SK-N-SH (cell line): ENCODE measurements at regions not wholly inside any gene's neighbourhood (a gene's known extent, or its start where the extent isn't known, plus 50 kb on each side); places are given as distances from the start of the nearest gene placed in this dataset.

Experiments used
- CTCF ChIA-PET: fragments of 300-600, 350-600 bp; formaldehyde crosslinking; extraction: SDS; loops from one replicate; lab custom pipeline; 2021; lab: Yijun Ruan, JAX
- POLR2A ChIA-PET: fragments of 350-600 bp; sonication (Branson Sonifier 250); formaldehyde crosslinking; extraction: SDS; loops from one replicate; lab custom pipeline; 2020; ENCODE audit warnings: antibody characterized with exemption, inconsistent platforms; lab: Yijun Ruan, JAX
- DNase-seq: peaks from one replicate; pipeline ENCODE4 v3.0.0; 2012
- H2AFZ ChIP-seq: fragments of 200-600 bp; sonication (generic); 2 replicates; pipeline ENCODE4 v1.8.1; 2016; ENCODE audit warnings: antibody characterized with exemption, mild to moderate bottlenecking, low read depth
- H3F3A ChIP-seq: fragments of 200-600 bp; sonication (generic); replicated peaks from 2 replicates; pipeline ENCODE3; 2016; ENCODE audit warnings: antibody characterized with exemption, mild to moderate bottlenecking; ENCODE audit not compliant: insufficient read depth
- H3K27ac ChIP-seq, 2 experiments: fragments of 200-500 bp in 1 of 2; fragments of 200-600 bp in 1 of 2; sonication (Bioruptor generic) in 1 of 2; sonication (generic), shearing (Covaris generic) in 1 of 2; 2 replicates each; pipeline versions ENCODE4 v1.5.1 to v1.6.1; 2014 to 2016; ENCODE audit warnings: low read depth in 2 of 2, inconsistent platforms in 1 of 2, low read length in 1 of 2, mild to moderate bottlenecking in 1 of 2, mixed read lengths in 1 of 2
- H3K27me3 ChIP-seq: fragments of 200-600 bp; sonication (generic), shearing (Covaris generic); 2 replicates; pipeline ENCODE4 v1.6.1; 2016; ENCODE audit warnings: mixed run types; ENCODE audit not compliant: insufficient read depth
- H3K36me3 ChIP-seq, 2 experiments: fragments of 200-500 bp in 1 of 2; fragments of 200-600 bp in 1 of 2; sonication (Bioruptor generic) in 1 of 2; sonication (generic) in 1 of 2; replicated peaks in 1 of 2; 2 replicates each; pipeline versions ENCODE3 to v1.5.1; 2014 to 2016; ENCODE audit warnings: low read length in 1 of 2, mild to moderate bottlenecking in 1 of 2; ENCODE audit not compliant: insufficient read depth in 2 of 2, control insufficient read depth in 1 of 2
- H3K4me1 ChIP-seq, 2 experiments: fragments of 200-500 bp in 1 of 2; fragments of 200-600 bp in 1 of 2; sonication (Bioruptor generic) in 1 of 2; sonication (generic), shearing (Covaris generic) in 1 of 2; 2 replicates each; pipeline versions ENCODE4 v1.5.1 to v1.6.1; 2014 to 2016; ENCODE audit warnings: low read depth in 1 of 2, low read length in 1 of 2, mixed run types in 1 of 2; ENCODE audit not compliant: insufficient read depth in 2 of 2, control insufficient read depth in 1 of 2
- H3K4me2 ChIP-seq: fragments of 200-600 bp; sonication (generic), shearing (Covaris generic); 2 replicates; pipeline ENCODE4 v1.6.1; 2017; ENCODE audit warnings: mixed run types
- H3K4me3 ChIP-seq, 2 experiments: fragments of 200-500 bp in 1 of 2; fragments of 200-600 bp in 1 of 2; sonication (Bioruptor generic) in 1 of 2; sonication (generic), shearing (Covaris generic) in 1 of 2; 2 replicates each; pipeline versions ENCODE4 v1.5.1 to v1.8.1; 2014 to 2016; ENCODE audit warnings: low read depth in 2 of 2, inconsistent platforms in 1 of 2, low read length in 1 of 2, mild to moderate bottlenecking in 1 of 2, mixed read lengths in 1 of 2, moderate library complexity in 1 of 2
- H3K79me2 ChIP-seq: fragments of 200-600 bp; sonication (generic); 2 replicates; pipeline ENCODE4 v1.8.1; 2017; ENCODE audit warnings: mild to moderate bottlenecking; ENCODE audit not compliant: insufficient read depth
- H3K9ac ChIP-seq: fragments of 200-600 bp; sonication (generic); 2 replicates; pipeline ENCODE4 v1.6.1; 2017; ENCODE audit warnings: mixed run types
- H3K9me2 ChIP-seq: fragments of 200-600 bp; sonication (generic); 2 replicates; pipeline ENCODE4 v1.6.1; 2017; ENCODE audit warnings: mixed run types
- H3K9me3 ChIP-seq: fragments of 200-600 bp; sonication (generic); 2 replicates; pipeline ENCODE4 v1.6.1; 2017; ENCODE audit warnings: mixed run types, mild to moderate bottlenecking, moderate library complexity
- H4K20me1 ChIP-seq: fragments of 200-600 bp; sonication (generic); 2 replicates; pipeline ENCODE4 v1.6.1; 2017; ENCODE audit warnings: mild to moderate bottlenecking, mixed run types; ENCODE audit not compliant: insufficient read depth
- FOSL2 ChIP-seq: IDR thresholded peaks from 2 replicates; pipeline ENCODE4 v1.4.0; 2012; ENCODE audit warnings: low read depth, mild to moderate bottlenecking, moderate library complexity, borderline replicate concordance
- IRF3 ChIP-seq: fragments of 150-350 bp; IDR thresholded peaks from 2 replicates; pipeline ENCODE4 v1.6.1; 2016; ENCODE audit warnings: mild to moderate bottlenecking, low read depth, low read length
- RAD21 ChIP-seq: IDR thresholded peaks from 2 replicates; pipeline ENCODE4 v1.6.1; 2012; ENCODE audit warnings: mild to moderate bottlenecking, low read length
- TAF1 ChIP-seq: IDR thresholded peaks from 2 replicates; pipeline ENCODE4 v1.6.1; 2012; ENCODE audit warnings: low read depth, mild to moderate bottlenecking, low read length, moderate library complexity, borderline replicate concordance
- TCF12 ChIP-seq: IDR thresholded peaks from 2 replicates; pipeline ENCODE4 v1.4.0; 2012
- TEAD4 ChIP-seq: IDR thresholded peaks from 2 replicates; pipeline ENCODE4 v1.4.0; 2012; ENCODE audit warnings: mild to moderate bottlenecking, borderline replicate concordance; ENCODE audit not compliant: insufficient read depth
- WGBS: methylation state at CpG from one replicate; pipeline ENCODE4 v1.1.6; 2017; ENCODE audit warnings: low lambda C conversion rate; 5-methylcytosine and 5-hydroxymethylcytosine counted together
- TF ChIP-seq, protein P1 (sequence below): fragments of 150-350 bp; IDR thresholded peaks from 2 replicates; pipeline ENCODE4 v1.6.1; 2017; ENCODE audit warnings: antibody characterized with exemption, low read length, low read depth, borderline replicate concordance
- TF ChIP-seq, protein P2 (sequence below): fragments of 200-600 bp; sonication (generic); IDR thresholded peaks from 2 replicates; pipeline ENCODE4 v1.6.1; 2017; ENCODE audit warnings: antibody characterized with exemption, mild to moderate bottlenecking, moderate library complexity

DNA sequence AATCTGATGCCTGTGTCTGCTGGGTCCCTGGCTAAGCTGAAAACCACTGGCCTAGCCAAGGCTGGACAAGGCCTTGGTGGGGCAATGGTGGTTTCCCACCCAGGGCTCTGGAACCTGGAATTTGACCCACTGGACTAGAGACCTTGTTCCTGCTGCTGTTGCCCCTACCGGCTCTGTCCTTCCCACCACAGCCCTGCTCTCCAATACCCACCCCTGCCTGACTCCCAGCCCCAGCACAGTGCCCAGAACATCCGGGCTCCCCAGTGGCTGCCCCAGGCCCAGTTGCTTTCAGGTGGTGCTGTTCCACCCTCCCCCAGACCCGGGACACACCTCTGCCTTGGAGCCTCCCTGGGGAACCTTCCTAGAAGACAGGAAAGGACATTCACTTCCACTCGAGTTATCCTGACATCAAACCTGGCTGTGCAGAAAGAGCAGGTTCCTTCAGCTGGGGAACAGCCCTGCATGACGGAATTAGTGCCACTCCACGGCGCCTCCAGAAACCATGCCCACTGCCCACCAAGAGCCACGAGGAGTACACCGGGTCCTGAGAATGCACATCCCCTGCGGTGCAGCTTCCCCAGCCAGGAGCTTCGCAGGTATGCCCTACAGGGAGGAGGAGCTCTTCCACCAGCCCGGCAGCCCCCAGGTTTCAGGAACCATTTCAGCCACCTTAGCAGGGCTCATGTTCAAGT, 152.8 kb downstream of the OAT start (continued):
- TF ChIP-seq, protein P1, sequence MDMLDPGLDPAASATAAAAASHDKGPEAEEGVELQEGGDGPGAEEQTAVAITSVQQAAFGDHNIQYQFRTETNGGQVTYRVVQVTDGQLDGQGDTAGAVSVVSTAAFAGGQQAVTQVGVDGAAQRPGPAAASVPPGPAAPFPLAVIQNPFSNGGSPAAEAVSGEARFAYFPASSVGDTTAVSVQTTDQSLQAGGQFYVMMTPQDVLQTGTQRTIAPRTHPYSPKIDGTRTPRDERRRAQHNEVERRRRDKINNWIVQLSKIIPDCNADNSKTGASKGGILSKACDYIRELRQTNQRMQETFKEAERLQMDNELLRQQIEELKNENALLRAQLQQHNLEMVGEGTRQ: no peak
- TF ChIP-seq TCF12: no peak
- TF ChIP-seq TEAD4: no peak

DNA sequence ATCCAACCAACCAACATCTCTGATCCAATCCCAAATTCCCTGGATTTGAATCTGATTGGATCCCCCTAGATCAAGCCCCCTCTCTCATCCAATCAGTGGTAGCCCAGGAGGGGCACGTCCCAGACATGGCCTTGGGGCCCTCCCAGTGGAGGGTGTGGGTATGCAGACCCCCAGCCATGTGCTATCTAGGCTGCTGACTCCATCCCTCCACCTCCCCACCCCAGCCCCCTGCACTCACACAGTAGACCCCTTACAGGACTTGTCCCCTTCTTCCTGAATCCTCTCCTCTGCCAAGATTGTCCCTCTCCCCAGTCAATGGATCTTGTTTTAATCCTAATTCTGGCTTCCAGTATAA, 153.4 kb downstream of the OAT start:
- Histone ChIP-seq H3K9me3 (no peaks in the 10 kb centered on the region), H3K27me3 (no peaks in the 10 kb centered on the region), H3K9me2 (no peaks in the 10 kb centered on the region), H3K4me2 (no peak overlapping the region), H3K4me1 (peaks cover 0 to 13% of the 10 kb centered on the region in 2 experiments; a peak in 1 of 4 replicates), H3K27ac (no peak overlapping the region), H3K4me3 (no peak overlapping the region), H3K79me2 (no peaks in the 10 kb centered on the region), H3K36me3 (no peaks in the 10 kb centered on the region), H3K9ac (no peak overlapping the region), H2AFZ (no peak overlapping the region), H3F3A (no peaks in the 10 kb centered on the region), H4K20me1 (no peaks in the 10 kb centered on the region)
- ChIA-PET POLR2A (no interaction called here), CTCF (no interaction called here)
- TF ChIP-seq, protein P1: no peak
- 20% methylated on average over 1 of the region's 1 CpG for WGBS
- DNase-seq: no peak

DNA sequence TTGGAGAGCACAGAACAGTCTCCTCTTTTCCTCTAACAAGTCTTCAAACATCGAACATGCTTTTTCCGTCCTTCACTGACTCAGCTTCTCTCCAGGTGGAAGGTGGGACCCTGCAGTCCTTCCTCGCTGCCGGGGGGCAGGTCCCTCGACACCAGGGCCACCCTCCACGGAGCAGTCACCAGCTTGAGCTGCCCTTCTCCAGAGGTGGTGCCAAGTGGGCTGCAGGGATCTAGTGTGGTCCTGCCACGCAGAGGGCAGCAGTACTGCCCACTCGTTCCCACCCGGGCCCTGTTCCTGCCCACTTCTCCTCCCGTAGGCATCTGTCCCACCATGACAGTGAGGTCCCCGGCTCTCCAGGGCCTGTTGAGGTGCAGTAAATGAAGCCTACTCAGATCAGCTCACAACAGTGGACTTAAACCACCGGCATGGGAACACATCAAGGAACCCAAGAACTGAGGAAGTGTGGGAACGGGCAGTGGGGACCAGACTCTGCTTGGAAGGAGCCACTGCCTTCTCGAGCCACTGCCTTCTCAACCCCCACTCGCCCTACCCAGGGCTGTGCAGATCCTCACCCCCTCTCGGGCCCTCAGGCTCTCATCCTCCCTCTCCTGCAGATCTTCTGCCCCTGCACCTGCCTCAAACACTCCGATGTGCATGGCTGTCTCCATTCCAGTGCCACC, 153.9 kb downstream of the OAT start:
- Histone ChIP-seq H4K20me1 (no peaks in the 10 kb centered on the region), H3K4me2 (no peak overlapping the region), H3K27ac (no peak overlapping the region), H3K9ac (no peak overlapping the region), H3K9me2 (no peaks in the 10 kb centered on the region), H2AFZ (no peak overlapping the region), H3K79me2 (no peaks in the 10 kb centered on the region), H3F3A (no peaks in the 10 kb centered on the region), H3K4me1 (peaks cover 0 to 13% of the 10 kb centered on the region in 2 experiments; a peak in 1 of 4 replicates), H3K9me3 (no peaks in the 10 kb centered on the region), H3K4me3 (no peak overlapping the region), H3K27me3 (no peaks in the 10 kb centered on the region), H3K36me3 (no peaks in the 10 kb centered on the region)
- DNase-seq: no peak
- ChIA-PET CTCF (interaction anchor here (1.0 to 3.7 kb wide), 2 partner anchors 13 to 270 kb away, joined by 3 to 25 read pairs; no protein-coding TSS in a partner anchor), POLR2A (no interaction called here)
- 27% methylated on average over 13 of the region's 17 CpGs for WGBS
- TF ChIP-seq, protein P1: no peak
- TF ChIP-seq RAD21: no peak
- no peak for TF ChIP-seq TAF1
- TF ChIP-seq, protein P2, sequence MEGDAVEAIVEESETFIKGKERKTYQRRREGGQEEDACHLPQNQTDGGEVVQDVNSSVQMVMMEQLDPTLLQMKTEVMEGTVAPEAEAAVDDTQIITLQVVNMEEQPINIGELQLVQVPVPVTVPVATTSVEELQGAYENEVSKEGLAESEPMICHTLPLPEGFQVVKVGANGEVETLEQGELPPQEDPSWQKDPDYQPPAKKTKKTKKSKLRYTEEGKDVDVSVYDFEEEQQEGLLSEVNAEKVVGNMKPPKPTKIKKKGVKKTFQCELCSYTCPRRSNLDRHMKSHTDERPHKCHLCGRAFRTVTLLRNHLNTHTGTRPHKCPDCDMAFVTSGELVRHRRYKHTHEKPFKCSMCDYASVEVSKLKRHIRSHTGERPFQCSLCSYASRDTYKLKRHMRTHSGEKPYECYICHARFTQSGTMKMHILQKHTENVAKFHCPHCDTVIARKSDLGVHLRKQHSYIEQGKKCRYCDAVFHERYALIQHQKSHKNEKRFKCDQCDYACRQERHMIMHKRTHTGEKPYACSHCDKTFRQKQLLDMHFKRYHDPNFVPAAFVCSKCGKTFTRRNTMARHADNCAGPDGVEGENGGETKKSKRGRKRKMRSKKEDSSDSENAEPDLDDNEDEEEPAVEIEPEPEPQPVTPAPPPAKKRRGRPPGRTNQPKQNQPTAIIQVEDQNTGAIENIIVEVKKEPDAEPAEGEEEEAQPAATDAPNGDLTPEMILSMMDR: no peak
- no peak for TF ChIP-seq FOSL2
- TF ChIP-seq IRF3: no peak
